Kidney capillary endothelial cell (primary cell): ENCODE measurements at regions not wholly inside any gene's neighbourhood (a gene's known extent, or its start where the extent isn't known, plus 50 kb on each side); places are given as distances from the start of the nearest gene placed in this dataset.

ENCODE experiments used
- DNase-seq: peaks from one replicate; pipeline ENCODE4 v3.0.0-alpha.2; 2018; ENCODE audit warnings: low spot score

GRCh38 chr20:46811224-46812084 lies 83.2 kb upstream of the EYA2 start:
- no peak for DNase-seq

GRCh38 chr20:46814366-46815232 lies 80.0 kb upstream of the EYA2 start:
- DNase-seq: peak; percentile 52

- no peak for DNase-seq
These were observed 78.5 kb upstream of the EYA2 start for GRCh38 chr20:46816097-46816496.

GRCh38 chr20:46816886-46817638 lies 77.6 kb upstream of the EYA2 start:
- DNase-seq: no peak

GRCh38 chr20:46820682-46821081 lies 74.0 kb upstream of the EYA2 start:
- DNase-seq: no peak

- no peak for DNase-seq
These were observed 71.3 kb upstream of the EYA2 start for GRCh38 chr20:46823271-46823751.

- DNase-seq: no peak
These were observed 70.9 kb upstream of the EYA2 start for GRCh38 chr20:46823753-46824152.

- no peak for DNase-seq
These were observed 68.2 kb upstream of the EYA2 start for GRCh38 chr20:46826343-46826984.

- no peak for DNase-seq
These were observed 66.8 kb upstream of the EYA2 start for GRCh38 chr20:46827718-46828458.

GRCh38 chr20:46828471-46828870 lies 66.2 kb upstream of the EYA2 start:
- DNase-seq: no peak

GRCh38 chr20:46830886-46831632 lies 63.6 kb upstream of the EYA2 start:
- DNase-seq: no peak

- no peak for DNase-seq
These were observed 63.0 kb upstream of the EYA2 start for GRCh38 chr20:46831633-46832011.

- no peak for DNase-seq
These were observed 62.1 kb upstream of the EYA2 start for GRCh38 chr20:46832555-46832954.

- no peak for DNase-seq
These were observed 61.3 kb upstream of the EYA2 start for GRCh38 chr20:46833360-46833759.

GRCh38 chr20:46835418-46835817 lies 59.2 kb upstream of the EYA2 start:
- no peak for DNase-seq

GRCh38 chr20:46837083-46837482 lies 57.6 kb upstream of the EYA2 start:
- DNase-seq: no peak

GRCh38 chr20:46838011-46838410 lies 56.6 kb upstream of the EYA2 start:
- DNase-seq: no peak

GRCh38 chr20:46840054-46840729 lies 54.5 kb upstream of the EYA2 start:
- DNase-seq: no peak
